Breast epithelium (tissue), 4 donors: ENCODE measurements at regions not wholly inside any gene's neighbourhood (a gene's known extent, or its start where the extent isn't known, plus 50 kb on each side); places are given as distances from the start of the nearest gene placed in this dataset.

Source experiments
- DNase-seq, 2 donors: peaks; one replicate each; pipeline ENCODE4 v3.0.0-alpha.2; 2019; ENCODE audit warnings: low spot score in 2 of 2
- H3K27ac ChIP-seq, 2 donors: fragments of 200-600 bp; sonication (generic) in 1 of 2; one replicate each; pipeline ENCODE4 v1.5.1; 2016 to 2019; ENCODE audit warnings: mild to moderate bottlenecking in 1 of 2
- H3K27me3 ChIP-seq, 2 donors: fragments of 200-600 bp; sonication (generic) in 1 of 2; one replicate each; pipeline versions ENCODE4 v1.5.1 to v1.6.0; 2017 to 2019; ENCODE audit warnings: control low read depth in 1 of 2, mild to moderate bottlenecking in 1 of 2
- H3K36me3 ChIP-seq: fragments of 200-600 bp; one replicate; pipeline ENCODE4 v1.5.1; 2019
- H3K4me1 ChIP-seq, 2 donors: fragments of 200-600 bp; sonication (generic); one replicate each; pipeline ENCODE4 v1.5.1; 2016 to 2019; ENCODE audit warnings: control low read depth in 1 of 2
- H3K4me3 ChIP-seq, 3 donors: fragments of 200-600 bp; sonication (generic); 1 replicate in 2 of 3; 2 replicates in 1 of 3; pipeline ENCODE4 v1.5.1; 2016 to 2019; ENCODE audit warnings: mild to moderate bottlenecking in 3 of 3, moderate library complexity in 2 of 3
- H3K9me3 ChIP-seq, 2 donors: fragments of 200-600 bp; sonication (generic) in 1 of 2; one replicate each; pipeline ENCODE4 v1.5.1; 2016 to 2019; ENCODE audit warnings: control low read depth in 1 of 2
- POLR2A ChIP-seq: fragments of 450-650 bp; IDR thresholded peaks from one replicate; pipeline ENCODE4 v1.6.1; 2016; ENCODE audit warnings: antibody characterized with exemption, mild to moderate bottlenecking, moderate library complexity
- POLR2AphosphoS5 ChIP-seq, 3 donors: sonication (generic); formaldehyde crosslinking; IDR thresholded peaks; one replicate each; pipeline ENCODE4 v1.6.1; 2017; ENCODE audit warnings: antibody characterized with exemption in 3 of 3
- intact Hi-C: fragments of 100-400 bp; cut with DNase I; formaldehyde crosslinking; loops from one replicate; pipeline ENCODE4 v1.15.1; 2023; ENCODE audit warnings: low total_unique reads
- TF ChIP-seq, protein P1 (sequence below), 3 donors: fragments of 450-650 bp; IDR thresholded peaks; one replicate each; pipeline ENCODE4 v1.5.1; 2016 to 2017; ENCODE audit warnings: antibody characterized with exemption in 3 of 3, mild to moderate bottlenecking in 3 of 3, moderate library complexity in 3 of 3

DNA sequence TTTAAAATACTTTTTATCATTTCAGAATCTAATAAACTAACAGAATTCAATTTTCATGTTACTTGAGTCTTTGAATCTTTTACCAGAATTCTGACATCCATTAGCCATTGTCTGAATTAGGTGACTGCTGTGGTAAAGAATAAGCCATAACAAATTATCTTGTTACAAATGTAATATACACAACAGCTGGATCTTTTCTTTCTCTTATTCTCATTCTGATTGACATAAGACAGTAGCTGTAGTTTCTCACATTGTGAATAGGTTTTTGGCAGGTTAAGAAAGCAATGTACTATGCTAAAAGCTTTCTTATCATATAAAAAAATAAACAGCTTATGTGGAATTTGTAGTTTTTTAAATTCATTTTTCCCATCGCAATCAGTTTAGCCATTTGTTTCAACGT, 734.0 kb upstream of the PCDH9 start:
- no peak overlapping the region for H3K27ac ChIP-seq
- DNase-seq = no peak
- H3K9me3 ChIP-seq = no peaks in the 10 kb centered on the region
- H3K36me3 ChIP-seq = no peaks in the 10 kb centered on the region
- TF ChIP-seq, protein P1, sequence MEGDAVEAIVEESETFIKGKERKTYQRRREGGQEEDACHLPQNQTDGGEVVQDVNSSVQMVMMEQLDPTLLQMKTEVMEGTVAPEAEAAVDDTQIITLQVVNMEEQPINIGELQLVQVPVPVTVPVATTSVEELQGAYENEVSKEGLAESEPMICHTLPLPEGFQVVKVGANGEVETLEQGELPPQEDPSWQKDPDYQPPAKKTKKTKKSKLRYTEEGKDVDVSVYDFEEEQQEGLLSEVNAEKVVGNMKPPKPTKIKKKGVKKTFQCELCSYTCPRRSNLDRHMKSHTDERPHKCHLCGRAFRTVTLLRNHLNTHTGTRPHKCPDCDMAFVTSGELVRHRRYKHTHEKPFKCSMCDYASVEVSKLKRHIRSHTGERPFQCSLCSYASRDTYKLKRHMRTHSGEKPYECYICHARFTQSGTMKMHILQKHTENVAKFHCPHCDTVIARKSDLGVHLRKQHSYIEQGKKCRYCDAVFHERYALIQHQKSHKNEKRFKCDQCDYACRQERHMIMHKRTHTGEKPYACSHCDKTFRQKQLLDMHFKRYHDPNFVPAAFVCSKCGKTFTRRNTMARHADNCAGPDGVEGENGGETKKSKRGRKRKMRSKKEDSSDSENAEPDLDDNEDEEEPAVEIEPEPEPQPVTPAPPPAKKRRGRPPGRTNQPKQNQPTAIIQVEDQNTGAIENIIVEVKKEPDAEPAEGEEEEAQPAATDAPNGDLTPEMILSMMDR (IDR thresholded peaks at IDR 0.05) = no peak
- TF ChIP-seq POLR2A = no peak
- TF ChIP-seq POLR2AphosphoS5 (IDR thresholded peaks at IDR 0.05) = no peak
- intact Hi-C loops = no loop called here
- H3K27me3 ChIP-seq = no peaks in the 10 kb centered on the region
- H3K4me1 ChIP-seq = no peaks in the 10 kb centered on the region
- no peak overlapping the region for H3K4me3 ChIP-seq

DNA sequence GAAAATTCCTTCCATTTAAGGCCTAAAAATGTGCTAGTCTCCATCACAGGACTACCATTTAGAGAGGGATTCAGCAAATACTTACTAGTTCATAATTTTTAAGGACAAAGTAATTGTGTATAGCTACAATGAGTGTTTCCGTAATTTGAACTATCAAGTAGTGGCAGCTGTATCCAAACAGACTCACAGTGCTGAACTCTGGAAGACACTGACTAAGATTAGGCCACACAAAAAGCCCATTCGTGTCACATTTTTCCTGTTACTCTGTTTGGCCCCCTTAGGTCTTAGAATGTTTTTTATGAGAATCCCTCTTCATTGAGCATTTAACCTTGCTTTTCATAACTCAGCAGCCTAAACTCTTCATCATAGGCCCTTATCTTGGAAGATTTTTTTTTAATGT, 731.2 kb upstream of the PCDH9 start:
- H3K36me3 ChIP-seq = no peaks in the 10 kb centered on the region
- intact Hi-C loops = no loop called here

DNA sequence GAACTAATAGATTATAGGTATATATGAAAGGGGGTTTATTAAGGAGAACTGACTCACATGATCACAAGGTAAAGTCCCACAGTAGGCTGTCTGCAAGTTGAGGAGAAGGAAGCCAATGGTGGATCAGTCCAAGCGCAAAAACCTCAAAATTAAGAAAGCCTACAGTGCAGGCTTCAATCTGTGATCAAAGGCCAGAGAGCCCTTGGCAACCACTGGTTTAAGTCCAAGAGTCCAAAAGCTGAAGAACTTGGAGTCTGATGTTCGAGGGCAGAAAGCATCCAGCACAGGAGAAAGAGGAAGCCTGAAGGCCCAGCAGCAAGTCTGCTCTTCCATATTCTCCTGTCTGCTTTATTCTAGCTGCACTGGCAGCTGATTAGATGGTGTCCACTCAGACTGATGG, 721.3 kb upstream of the PCDH9 start:
- TF ChIP-seq POLR2A (no peak), POLR2AphosphoS5 (IDR thresholded peaks at IDR 0.05) (no peak)
- TF ChIP-seq, protein P1 (IDR thresholded peaks at IDR 0.05) = no peak
- Histone ChIP-seq H3K36me3 (no peaks in the 10 kb centered on the region), H3K27ac (no peak overlapping the region), H3K4me1 (no peaks in the 10 kb centered on the region), H3K4me3 (no peak overlapping the region), H3K27me3 (no peaks in the 10 kb centered on the region), H3K9me3 (peaks cover 0 to 4% of the 10 kb centered on the region in 2 donors)
- intact Hi-C loops = no loop called here
- DNase-seq = no peak

More for the DNA sequence above, 731.2 kb upstream of the PCDH9 start:
- Histone ChIP-seq H3K27ac (no peak overlapping the region), H3K4me1 (no peaks in the 10 kb centered on the region), H3K9me3 (no peaks in the 10 kb centered on the region), H3K27me3 (no peaks in the 10 kb centered on the region), H3K4me3 (no peak overlapping the region)
- no peak for TF ChIP-seq POLR2A
- TF ChIP-seq, protein P1 (IDR thresholded peaks at IDR 0.05) = no peak
- DNase-seq = no peak

DNA sequence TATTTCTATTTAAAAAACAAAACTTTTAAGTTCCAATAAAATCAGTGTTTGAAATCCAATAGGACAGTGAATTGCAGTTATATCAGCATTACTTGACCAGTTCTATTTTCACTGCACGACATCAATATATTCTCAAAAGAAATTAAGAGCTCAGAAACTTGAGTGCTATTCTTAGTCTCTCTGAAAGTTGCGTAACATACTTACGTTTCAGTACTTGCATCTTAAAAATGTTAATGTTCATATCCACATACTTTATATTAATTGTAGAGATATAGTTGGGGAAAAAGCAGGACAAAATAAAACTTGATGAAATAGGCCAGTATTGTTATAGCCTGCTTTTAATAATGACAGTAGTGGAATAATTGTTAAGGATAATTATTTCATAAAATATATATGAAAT, 720.5 kb upstream of the PCDH9 start:
- DNase-seq = no peak
- no peak overlapping the region for H3K27ac ChIP-seq
- H3K9me3 ChIP-seq = peaks cover 0 to 4% of the 10 kb centered on the region in 2 donors
- intact Hi-C loops = no loop called here
- no peaks in the 10 kb centered on the region for H3K27me3 ChIP-seq
- H3K4me3 ChIP-seq = no peak overlapping the region
- H3K4me1 ChIP-seq = no peaks in the 10 kb centered on the region
- no peak for TF ChIP-seq POLR2A
- TF ChIP-seq POLR2AphosphoS5 (IDR thresholded peaks at IDR 0.05) = no peak
- TF ChIP-seq, protein P1 (IDR thresholded peaks at IDR 0.05) = no peak
- H3K36me3 ChIP-seq = no peaks in the 10 kb centered on the region

DNA sequence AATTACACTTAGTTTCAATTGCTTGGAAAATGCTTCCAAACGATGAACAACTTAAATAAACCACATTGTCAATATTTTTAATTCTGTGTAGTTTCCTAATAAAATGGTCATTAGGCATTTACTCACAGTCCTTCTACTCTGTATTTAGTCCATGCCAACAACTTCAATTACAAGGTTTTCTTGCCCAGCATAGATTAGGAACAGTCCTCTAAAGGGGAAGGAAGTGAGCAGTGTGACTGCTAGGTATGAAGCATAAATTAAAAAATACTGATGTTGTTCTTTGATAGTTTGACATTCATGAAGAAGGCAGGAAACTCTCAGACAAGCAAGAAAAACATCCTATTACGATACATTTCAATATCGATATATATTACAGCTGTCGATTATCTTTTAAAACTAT, 716.0 kb upstream of the PCDH9 start:
- no peak for TF ChIP-seq POLR2AphosphoS5 (IDR thresholded peaks at IDR 0.05)
- no peak for TF ChIP-seq POLR2A
- TF ChIP-seq, protein P1 (IDR thresholded peaks at IDR 0.05) = no peak
- H3K27me3 ChIP-seq = no peaks in the 10 kb centered on the region
- DNase-seq = no peak
- H3K4me1 ChIP-seq = no peaks in the 10 kb centered on the region
- H3K36me3 ChIP-seq = no peaks in the 10 kb centered on the region
- no peaks in the 10 kb centered on the region for H3K9me3 ChIP-seq
- intact Hi-C loops = no loop called here
- H3K27ac ChIP-seq = no peak overlapping the region
- no peak overlapping the region for H3K4me3 ChIP-seq
